ENCODE measurements at regions not wholly inside any gene's neighbourhood (a gene's known extent, or its start where the extent isn't known, plus 50 kb on each side); places are given as distances from the start of the nearest gene placed in this dataset.

- no peaks in the 10 kb centered on the region for H3K79me2 ChIP-seq (ENCODE audit: insufficient read depth, low read length)
- ChIA-PET POLR2A (no interaction called here), CTCF (ENCODE audit: low intra/inter-chr PET ratio, low total read pairs) (no interaction called here)
- intact Hi-C loops (cut with micrococcal nuclease; ENCODE audit: unreplicated experiment) = no loop called here
- H3K4me1 ChIP-seq (ENCODE audit: insufficient read depth, low read length) = no peaks in the 10 kb centered on the region
- H2AFZ ChIP-seq (ENCODE audit: low read length) = no peak overlapping the region
- TF ChIP-seq FOSL2 (CRISPR knock-in tag; IDR thresholded peaks at IDR 0.05) (no peak), ZSCAN5A (CRISPR knock-in tag; IDR thresholded peaks at IDR 0.05; ENCODE audit: borderline replicate concordance) (no peak), BCLAF1 (IDR thresholded peaks at IDR 0.05) (no peak), YEATS2 (CRISPR knock-in tag; IDR thresholded peaks at IDR 0.05; ENCODE audit: borderline replicate concordance) (no peak), POLR2G (IDR thresholded peaks at IDR 0.05; ENCODE audit: low read depth, low read length) (no peak), ZNF280B (CRISPR knock-in tag; IDR thresholded peaks at IDR 0.05; ENCODE audit: borderline replicate concordance) (no peak)
- H3K9me3 ChIP-seq (ENCODE audit: low read length) = peaks cover 21% of the 10 kb centered on the region; the same call in 1 of the 2 replicates
- H3K4me3 ChIP-seq (replicated peaks in 1 of 3; ENCODE audit: insufficient read depth in 1 of 3, low read depth in 2 of 3, low read length in 3 of 3) = no peak overlapping the region
- under 1% methylated on average over 3 of the region's 3 CpGs for WGBS (ENCODE audit: low lambda C conversion rate)
- H3K27me3 ChIP-seq (ENCODE audit: control insufficient read depth in 1 of 2, insufficient read depth in 2 of 2, low read length in 2 of 2) = no peaks in the 10 kb centered on the region
- H3K27ac ChIP-seq (ENCODE audit: extremely low read length, insufficient read depth, low read length) = no peak overlapping the region
- FAIRE-seq (no peak), DNase-seq (ENCODE audit: low spot score) (no peak), ATAC-seq (no peak)
- no peaks in the 10 kb centered on the region for H4K20me1 ChIP-seq (ENCODE audit: insufficient read depth, low read length)
- no peaks in the 10 kb centered on the region for H3K36me3 ChIP-seq (replicated peaks in 1 of 2; ENCODE audit: control insufficient read depth in 1 of 2, insufficient read depth in 2 of 2, low read length in 2 of 2)
- no peak overlapping the region for H3K9ac ChIP-seq (ENCODE audit: insufficient read depth, low read depth, low read length)
- no TSS peak for BruUV-seq (replicated peaks)
- in situ Hi-C loops (cut with HindIII; ENCODE audit: extremely low pct_ligation_motif_present, low pct_unique_long_range_greater_than_20kb) = no loop called here
- H3K4me2 ChIP-seq (ENCODE audit: low read depth, low read length) = no peak overlapping the region
Measured at GRCh38 chr10:81026591-81026990, 488.9 kb downstream of the SH2D4B start.

Data from HepG2 (cell line).